Spleen (tissue), 7 donors: ENCODE measurements at regions not wholly inside any gene's neighbourhood (a gene's known extent, or its start where the extent isn't known, plus 50 kb on each side); places are given as distances from the start of the nearest gene placed in this dataset.

Experiments used
- POLR2A ChIP-seq, 3 donors: fragments of 450-650 bp; IDR thresholded peaks; one replicate each; pipeline ENCODE4 v1.5.1; 2017; ENCODE audit warnings: antibody characterized with exemption in 3 of 3, mild to moderate bottlenecking in 1 of 3
- POLR2AphosphoS5 ChIP-seq, 3 donors: sonication (generic); formaldehyde crosslinking; IDR thresholded peaks; one replicate each; pipeline ENCODE4 v1.5.1; 2017; ENCODE audit warnings: antibody characterized with exemption in 3 of 3
- TF ChIP-seq, protein P1 (sequence below), 11 experiments: fragments of 200-600 bp in 7 of 11; fragments of 450-650 bp in 4 of 11; sonication (generic) in 4 of 11; IDR thresholded peaks in 8 of 11; conservative IDR thresholded peaks in 3 of 11; 1 replicate in 7 of 11; 2 replicates in 4 of 11; pipeline versions ENCODE4 v1.4.0 to v1.8.0; 2016 to 2021; ENCODE audit warnings: antibody characterized with exemption in 11 of 11, inconsistent platforms in 4 of 11, mild to moderate bottlenecking in 1 of 11
- donor health status: DM: no; HTN: no; CAD: no; lungs with moderate emphysema.
- donor health status: DM: no; HTN: no; CAD: no.
- donor health status: DM: no; HTN: no; CAD: no.

DNA sequence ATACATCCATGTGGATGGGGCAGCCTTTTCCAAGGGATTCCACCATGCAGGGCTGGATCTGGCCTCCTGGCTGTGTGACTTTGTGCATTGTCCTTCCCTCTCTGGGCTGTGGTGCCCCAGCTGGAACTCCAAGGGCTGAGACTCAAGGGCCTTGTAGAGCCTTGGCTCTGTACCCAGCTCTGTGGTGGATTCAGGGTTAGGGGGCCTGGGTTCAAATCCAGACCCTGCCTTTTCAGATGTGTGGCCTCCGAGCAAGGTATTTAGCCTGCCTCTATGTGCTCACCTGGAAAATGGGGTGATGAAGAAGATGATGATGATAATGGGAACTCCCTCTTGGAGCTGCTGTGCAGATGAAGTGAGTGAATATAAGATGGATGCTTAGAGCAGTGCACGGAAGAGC lies 161.9 kb downstream of the WNT7A start:
- TF ChIP-seq, protein P1, sequence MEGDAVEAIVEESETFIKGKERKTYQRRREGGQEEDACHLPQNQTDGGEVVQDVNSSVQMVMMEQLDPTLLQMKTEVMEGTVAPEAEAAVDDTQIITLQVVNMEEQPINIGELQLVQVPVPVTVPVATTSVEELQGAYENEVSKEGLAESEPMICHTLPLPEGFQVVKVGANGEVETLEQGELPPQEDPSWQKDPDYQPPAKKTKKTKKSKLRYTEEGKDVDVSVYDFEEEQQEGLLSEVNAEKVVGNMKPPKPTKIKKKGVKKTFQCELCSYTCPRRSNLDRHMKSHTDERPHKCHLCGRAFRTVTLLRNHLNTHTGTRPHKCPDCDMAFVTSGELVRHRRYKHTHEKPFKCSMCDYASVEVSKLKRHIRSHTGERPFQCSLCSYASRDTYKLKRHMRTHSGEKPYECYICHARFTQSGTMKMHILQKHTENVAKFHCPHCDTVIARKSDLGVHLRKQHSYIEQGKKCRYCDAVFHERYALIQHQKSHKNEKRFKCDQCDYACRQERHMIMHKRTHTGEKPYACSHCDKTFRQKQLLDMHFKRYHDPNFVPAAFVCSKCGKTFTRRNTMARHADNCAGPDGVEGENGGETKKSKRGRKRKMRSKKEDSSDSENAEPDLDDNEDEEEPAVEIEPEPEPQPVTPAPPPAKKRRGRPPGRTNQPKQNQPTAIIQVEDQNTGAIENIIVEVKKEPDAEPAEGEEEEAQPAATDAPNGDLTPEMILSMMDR (IDR thresholded peaks at IDR 0.05 in 8 of 11, conservative IDR thresholded peaks at IDR 0.05 in 3 of 11) = no peak
- no peak for TF ChIP-seq POLR2A (IDR thresholded peaks at IDR 0.05)
- no peak for TF ChIP-seq POLR2AphosphoS5 (IDR thresholded peaks at IDR 0.05)
